H9 (cell line): ENCODE measurements at regions not wholly inside any gene's neighbourhood (a gene's known extent, or its start where the extent isn't known, plus 50 kb on each side); places are given as distances from the start of the nearest gene placed in this dataset.
"Not testable (repeated sequence)": the region's sequence is repeated elsewhere in the genome, so short reads cannot be mapped to it uniquely, and the experiment has no call there.

Experiments used
- DNase-seq: peaks from one replicate; pipeline ENCODE4 v3.0.0-alpha.2; 2017
- H2AFZ ChIP-seq: one replicate; pipeline ENCODE4 v1.6.1; 2013; ENCODE audit warnings: mild to moderate bottlenecking, low read length, control low read depth, moderate library complexity
- H2AK5ac ChIP-seq: 2 replicates; pipeline ENCODE4 v1.6.1; 2013; ENCODE audit warnings: low read length, control low read depth, mixed read lengths; ENCODE audit not compliant: insufficient read length
- H2BK120ac ChIP-seq: one replicate; pipeline ENCODE4 v1.6.1; 2013; ENCODE audit warnings: low read depth, mild to moderate bottlenecking, low read length, control low read depth, inconsistent platforms; ENCODE audit not compliant: poor library complexity, severe bottlenecking
- H2BK12ac ChIP-seq: 2 replicates; pipeline ENCODE4 v1.6.1; 2013; ENCODE audit warnings: low read length, control low read depth, mixed read lengths, low read depth; ENCODE audit not compliant: insufficient read length
- H2BK15ac ChIP-seq: 2 replicates; pipeline ENCODE4 v1.6.1; 2013; ENCODE audit warnings: low read depth, low read length, control low read depth
- H2BK20ac ChIP-seq: one replicate; pipeline ENCODE4 v1.6.1; 2013; ENCODE audit warnings: low read depth, mild to moderate bottlenecking, low read length, control low read depth, inconsistent platforms; ENCODE audit not compliant: poor library complexity, severe bottlenecking
- H2BK5ac ChIP-seq: 2 replicates; pipeline ENCODE4 v1.6.1; 2013; ENCODE audit warnings: low read length, control low read depth, mixed read lengths; ENCODE audit not compliant: insufficient read length
- H3K14ac ChIP-seq: 2 replicates; pipeline ENCODE4 v1.6.1; 2013; ENCODE audit warnings: low read length, control low read depth; ENCODE audit not compliant: insufficient read depth
- H3K18ac ChIP-seq: 2 replicates; pipeline ENCODE4 v1.6.1; 2013; ENCODE audit warnings: low read depth, mild to moderate bottlenecking, mixed read lengths, low read length, control low read depth; ENCODE audit not compliant: insufficient read length
- H3K23ac ChIP-seq: 2 replicates; pipeline ENCODE4 v1.6.1; 2013; ENCODE audit warnings: low read length, control low read depth, mixed read lengths, low read depth; ENCODE audit not compliant: insufficient read length
- H3K23me2 ChIP-seq: 2 replicates; pipeline ENCODE4 v1.6.1; 2013; ENCODE audit warnings: low read depth, mild to moderate bottlenecking, mixed read lengths, low read length, control low read depth; ENCODE audit not compliant: insufficient read length, poor library complexity, severe bottlenecking
- H3K27ac ChIP-seq: 2 replicates; pipeline ENCODE4 v1.5.1; 2013; ENCODE audit warnings: low read length, control low read depth, mixed read lengths, low read depth; ENCODE audit not compliant: insufficient read length
- H3K27me3 ChIP-seq: 2 replicates; pipeline ENCODE4 v1.6.1; 2013; ENCODE audit warnings: low read length, control low read depth, inconsistent platforms; ENCODE audit not compliant: insufficient read depth
- H3K4ac ChIP-seq: 2 replicates; pipeline ENCODE4 v1.6.1; 2013; ENCODE audit warnings: low read depth, mild to moderate bottlenecking, control low read depth, inconsistent platforms, low read length, moderate library complexity
- H3K4me1 ChIP-seq: 2 replicates; pipeline ENCODE4 v1.6.1; 2013; ENCODE audit warnings: low read length, control low read depth, inconsistent platforms; ENCODE audit not compliant: insufficient read depth
- H3K4me2 ChIP-seq: 2 replicates; pipeline ENCODE4 v1.6.1; 2013; ENCODE audit warnings: low read length, control low read depth, mixed read lengths; ENCODE audit not compliant: insufficient read length, insufficient read depth
- H3K56ac ChIP-seq: 2 replicates; pipeline ENCODE4 v1.6.1; 2013; ENCODE audit warnings: low read depth, mild to moderate bottlenecking, mixed read lengths, low read length, control low read depth; ENCODE audit not compliant: insufficient read length
- H3K79me1 ChIP-seq: 2 replicates; pipeline ENCODE4 v1.6.1; 2013; ENCODE audit warnings: low read depth, mild to moderate bottlenecking, moderate library complexity, low read length, control low read depth, inconsistent platforms; ENCODE audit not compliant: insufficient read depth, poor library complexity, severe bottlenecking
- H3K79me2 ChIP-seq: 2 replicates; pipeline ENCODE4 v1.6.1; 2013; ENCODE audit warnings: low read length, control low read depth, inconsistent platforms; ENCODE audit not compliant: insufficient read depth
- H3K9ac ChIP-seq: 2 replicates; pipeline ENCODE4 v1.6.1; 2013; ENCODE audit warnings: low read length, control low read depth, mixed read lengths; ENCODE audit not compliant: insufficient read length; ENCODE audit errors: extremely low read depth
- H3K9me3 ChIP-seq: one replicate; pipeline ENCODE4 v1.6.1; 2013; ENCODE audit warnings: low read depth, low read length, inconsistent platforms; ENCODE audit not compliant: control insufficient read depth
- H3T11ph ChIP-seq: one replicate; pipeline ENCODE4 v1.6.1; 2013; ENCODE audit warnings: mild to moderate bottlenecking, low read length, control low read depth, inconsistent platforms
- H4K20me1 ChIP-seq: one replicate; pipeline ENCODE4 v1.6.1; 2013; ENCODE audit not compliant: control insufficient read depth, insufficient read length, insufficient read depth
- H4K5ac ChIP-seq: 2 replicates; pipeline ENCODE4 v1.6.1; 2013; ENCODE audit warnings: low read depth, mild to moderate bottlenecking, mixed read lengths, low read length, control low read depth; ENCODE audit not compliant: insufficient read length
- H4K8ac ChIP-seq: replicated peaks from 2 replicates; pipeline ENCODE4 v1.6.1; 2013; ENCODE audit warnings: low read length, control low read depth, mixed read lengths, low read depth; ENCODE audit not compliant: insufficient read length
- H4K91ac ChIP-seq: 2 replicates; pipeline ENCODE4 v1.6.1; 2013; ENCODE audit warnings: low read depth, mild to moderate bottlenecking, moderate library complexity, mixed read lengths, low read length, control low read depth; ENCODE audit not compliant: insufficient read length
- H3K27ac Mint-ChIP-seq, 3 experiments: 2 replicates in 2 of 3; 3 replicates in 1 of 3; pipeline ENCODE4 v1.8.0; 2020 to 2021; ENCODE audit warnings: mixed read lengths in 3 of 3, mild to moderate bottlenecking in 1 of 3, moderate library complexity in 1 of 3
- H3K27me3 Mint-ChIP-seq: 2 replicates; pipeline ENCODE4 v1.8.0; 2021; ENCODE audit warnings: low read depth, mild to moderate bottlenecking, moderate library complexity, mixed read lengths
- H3K36me3 Mint-ChIP-seq, 3 experiments: 2 replicates in 2 of 3; 3 replicates in 1 of 3; pipeline ENCODE4 v1.8.0; 2020 to 2021; ENCODE audit warnings: low read depth in 3 of 3, mixed read lengths in 3 of 3; ENCODE audit not compliant: insufficient read depth in 1 of 3
- H3K4me1 Mint-ChIP-seq, 2 experiments: 2 replicates each; pipeline ENCODE4 v1.8.0; 2020; ENCODE audit warnings: mixed read lengths in 2 of 2
- H3K4me3 Mint-ChIP-seq, 2 experiments: 2 replicates in 1 of 2; 3 replicates in 1 of 2; pipeline ENCODE4 v1.8.0; 2020 to 2021; ENCODE audit warnings: mild to moderate bottlenecking in 2 of 2, mixed read lengths in 2 of 2, moderate library complexity in 1 of 2
- H3K9me3 Mint-ChIP-seq, 2 experiments: 2 replicates in 1 of 2; 3 replicates in 1 of 2; pipeline ENCODE4 v1.8.0; 2020; ENCODE audit warnings: mild to moderate bottlenecking in 2 of 2, mixed read lengths in 2 of 2, moderate library complexity in 1 of 2
- WGBS: extraction: QIAGEN DNeasy Blood & Tissue Kit; methylation state at CpG from one replicate; pipeline ENCODE4 v1.1.7; 2013; ENCODE audit warnings: missing lambda C conversion rate, low lambda C conversion rate, mixed read lengths; ENCODE audit not compliant: insufficient read length; ENCODE audit errors: extremely low coverage; 5-methylcytosine and 5-hydroxymethylcytosine counted together

DNA sequence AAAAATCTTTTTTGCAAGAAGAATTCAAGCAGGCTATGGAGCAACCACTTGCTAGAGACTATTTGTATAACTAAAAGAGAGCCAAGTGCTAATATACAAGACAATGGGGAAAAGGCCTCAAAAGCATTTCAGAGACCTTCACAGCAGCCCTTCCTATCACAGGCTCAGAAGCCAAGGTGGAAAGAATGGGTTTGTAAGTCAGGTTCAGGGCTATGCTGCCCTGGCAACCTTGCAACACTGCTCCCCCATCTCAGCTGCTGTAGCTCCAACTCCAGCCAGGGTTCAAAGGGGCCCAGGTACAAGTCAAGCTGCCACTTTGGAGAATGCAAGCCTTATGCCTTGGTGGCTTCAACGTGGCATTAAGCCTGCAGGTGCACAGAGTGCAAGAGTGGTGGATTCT, 253.7 kb upstream of the C1QTNF3 start:
- H2BK12ac ChIP-seq: not testable (repeated sequence)

DNA sequence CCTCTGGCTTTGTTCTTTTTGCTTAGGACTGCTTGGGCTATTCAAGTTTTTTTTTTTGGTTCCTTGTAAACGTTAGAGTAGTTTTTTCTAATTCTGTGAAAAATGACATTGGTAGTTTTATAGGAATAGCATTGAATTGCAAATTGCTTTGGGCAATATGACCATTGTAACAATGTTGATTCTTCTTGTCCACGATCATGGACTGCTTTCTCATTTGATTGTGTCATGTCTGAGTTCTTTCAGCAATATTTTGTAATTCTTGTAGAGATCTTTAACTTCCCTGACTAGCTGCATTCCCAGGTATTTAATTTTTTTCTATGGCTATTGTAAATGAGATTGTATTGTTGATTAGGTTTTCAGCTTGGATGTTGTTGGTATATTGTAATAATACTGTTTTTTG, 286.2 kb upstream of the C1QTNF3 start:
- H4K91ac ChIP-seq, H3K4me2 ChIP-seq: not testable (repeated sequence)

More for the DNA sequence above, 253.7 kb upstream of the C1QTNF3 start:
- H3K4me2 ChIP-seq, H3K79me1 ChIP-seq, H3K4ac ChIP-seq, H2BK20ac ChIP-seq, H4K8ac ChIP-seq, H4K91ac ChIP-seq, H2AFZ ChIP-seq, H3K79me2 ChIP-seq, H3K4me1 ChIP-seq, H3K27ac ChIP-seq, H3T11ph ChIP-seq, H4K5ac ChIP-seq, H2BK15ac ChIP-seq, H4K20me1 ChIP-seq, H3K23ac ChIP-seq, H2AK5ac ChIP-seq, H3K9ac ChIP-seq, H3K9me3 ChIP-seq, H3K27me3 ChIP-seq, H3K4me3 Mint-ChIP-seq, H3K18ac ChIP-seq, H3K23me2 ChIP-seq, H2BK120ac ChIP-seq, H3K14ac ChIP-seq, H3K27me3 Mint-ChIP-seq, H2BK5ac ChIP-seq, H3K56ac ChIP-seq: not testable (repeated sequence)
- WGBS: no CpG with 5 or more reads among the region's 1 CpG
- peak; percentile 75 for DNase-seq
- peaks cover 13 to 19% of the 10 kb centered on the region in 2 experiments for H3K9me3 Mint-ChIP-seq
- H3K36me3 Mint-ChIP-seq: peaks cover 10 to 22% (median 11%) of the 10 kb centered on the region in 3 experiments
- H3K27ac Mint-ChIP-seq: peak overlapping the region in 2 of 3 experiments; percentile 65 to 79; a peak in 4 of 7 replicates
- peaks cover 13 to 17% of the 10 kb centered on the region in 2 experiments for H3K4me1 Mint-ChIP-seq

More for the DNA sequence above, 286.2 kb upstream of the C1QTNF3 start:
- H3K27me3 ChIP-seq, H3K79me1 ChIP-seq, H3K14ac ChIP-seq, H3K9me3 ChIP-seq, DNase-seq, H2BK12ac ChIP-seq, H2AFZ ChIP-seq, H4K5ac ChIP-seq, H3K27ac Mint-ChIP-seq, H3K36me3 Mint-ChIP-seq, H3K4me1 Mint-ChIP-seq, H2AK5ac ChIP-seq, H4K8ac ChIP-seq, H3T11ph ChIP-seq, H3K4me1 ChIP-seq, H3K18ac ChIP-seq, H3K79me2 ChIP-seq, H3K27ac ChIP-seq, H3K27me3 Mint-ChIP-seq, H4K20me1 ChIP-seq, H3K23me2 ChIP-seq, H2BK120ac ChIP-seq, H3K9ac ChIP-seq, H3K56ac ChIP-seq, H3K9me3 Mint-ChIP-seq, H3K4me3 Mint-ChIP-seq, H3K23ac ChIP-seq, H3K4ac ChIP-seq, H2BK20ac ChIP-seq, H2BK5ac ChIP-seq, H2BK15ac ChIP-seq: not testable (repeated sequence)
- WGBS: no CpG with 5 or more reads among the region's 2 CpGs
